ENCODE measurements at regions not wholly inside any gene's neighbourhood (a gene's known extent, or its start where the extent isn't known, plus 50 kb on each side); places are given as distances from the start of the nearest gene placed in this dataset.

DNA sequence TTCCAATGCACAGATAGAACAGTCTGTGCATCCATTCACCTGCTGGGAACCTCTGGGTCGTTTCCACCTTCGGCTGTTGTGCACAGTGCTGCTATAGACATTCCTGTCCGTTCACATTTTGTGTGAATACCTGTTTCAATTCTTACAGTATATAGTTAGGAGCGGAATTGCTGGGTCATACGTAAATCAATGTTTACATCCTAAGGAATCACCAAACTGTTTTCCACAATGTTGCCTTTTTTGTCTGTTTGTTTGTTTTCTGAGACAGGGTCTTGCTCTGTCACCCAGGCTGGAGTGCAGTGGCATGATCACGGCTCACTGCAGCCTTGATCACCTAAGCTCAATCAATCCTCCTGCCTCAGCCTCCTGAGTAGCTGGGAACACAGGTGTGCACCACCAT, 158.3 kb downstream of the CRYBB2 start:
- Histone ChIP-seq H3K18ac (ENCODE audit: low read length) (no peak overlapping the region), H2AK5ac (ENCODE audit: low read length) (no peak overlapping the region), H2BK5ac (ENCODE audit: low read depth, low read length, poor library complexity) (no peak overlapping the region), H3K79me1 (ENCODE audit: low read length) (no peaks in the 10 kb centered on the region), H3K9me3 (ENCODE audit: insufficient read depth, low read depth, low read length) (no peaks in the 10 kb centered on the region), H3K14ac (ENCODE audit: low read length) (no peak overlapping the region), H2BK120ac (ENCODE audit: insufficient read depth, low read length, poor library complexity) (no peak overlapping the region), H3K27me3 (ENCODE audit: insufficient read depth, low read length) (no peaks in the 10 kb centered on the region), H3K23ac (ENCODE audit: low read length) (no peak overlapping the region), H3K4me1 (ENCODE audit: control insufficient read depth in 1 of 2, insufficient read depth in 2 of 2, low read length in 2 of 2) (no peaks in the 10 kb centered on the region), H3K27ac (ENCODE audit: low read depth, low read length) (no peak overlapping the region), H3K4me3 (ENCODE audit: low read depth, low read length) (no peak overlapping the region), H2BK12ac (ENCODE audit: low read length) (no peak overlapping the region), H4K8ac (ENCODE audit: low read depth, low read length) (no peak overlapping the region), H3K4me2 (ENCODE audit: low read length) (no peak overlapping the region), H3K4ac (ENCODE audit: low read depth, low read length) (no peak overlapping the region), H3K9ac (ENCODE audit: low read length) (no peak overlapping the region), H4K91ac (ENCODE audit: low read depth, low read length) (no peak overlapping the region), H4K12ac (ENCODE audit: low read depth, low read length) (no peak overlapping the region), H3K79me2 (ENCODE audit: control insufficient read depth, insufficient read depth, low read length, poor library complexity) (no peaks in the 10 kb centered on the region), H3K36me3 (ENCODE audit: control insufficient read depth in 1 of 2, insufficient read depth in 2 of 2, low read length in 2 of 2) (peaks cover 0 to 8% of the 10 kb centered on the region in 2 experiments), H2AFZ (ENCODE audit: insufficient read depth, low read length, poor library complexity) (no peak overlapping the region)
- no peak for DNase-seq
- WGBS (ENCODE audit: extremely low coverage, insufficient coverage, insufficient read length): no CpG with 5 or more reads among the region's 6 CpGs

DNA sequence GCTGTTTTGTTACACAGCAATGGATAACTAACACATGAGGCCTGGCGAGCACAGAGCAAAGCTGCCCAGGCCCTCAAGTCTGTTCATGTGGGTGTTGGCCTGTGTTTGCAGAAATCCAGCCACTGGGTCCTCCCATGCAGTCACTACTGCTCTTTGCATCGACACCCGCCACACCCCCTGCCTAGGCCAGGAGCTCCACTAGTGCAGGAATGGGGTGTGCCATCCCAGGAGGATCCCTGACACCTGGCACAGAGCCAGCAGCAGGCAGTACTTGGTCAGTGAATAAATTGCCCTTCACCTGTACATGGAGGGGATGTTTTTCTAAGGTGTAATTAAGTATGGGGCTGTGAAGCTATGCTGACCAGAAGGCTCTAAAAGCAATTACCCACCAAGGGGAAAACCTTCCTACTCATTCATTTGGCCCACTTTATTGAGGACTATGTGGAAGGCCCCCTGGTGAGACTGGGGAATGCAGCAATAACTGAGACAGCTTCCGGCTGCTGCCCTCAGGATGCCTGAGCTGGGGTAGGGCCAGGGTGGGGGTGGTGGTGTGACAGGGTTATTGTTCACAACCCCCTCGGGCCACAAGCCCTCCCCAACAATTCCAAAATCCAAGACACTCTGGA, 160.8 kb downstream of the CRYBB2 start:
- Histone ChIP-seq H3K9me3 (ENCODE audit: insufficient read depth, low read depth, low read length) (peaks cover 2% of the 10 kb centered on the region), H3K79me1 (ENCODE audit: low read length) (no peaks in the 10 kb centered on the region), H3K4me2 (ENCODE audit: low read length) (no peak overlapping the region), H4K91ac (ENCODE audit: low read depth, low read length) (no peak overlapping the region), H2BK12ac (ENCODE audit: low read length) (no peak overlapping the region), H3K14ac (ENCODE audit: low read length) (no peak overlapping the region), H3K4ac (ENCODE audit: low read depth, low read length) (no peak overlapping the region), H3K36me3 (ENCODE audit: control insufficient read depth in 1 of 2, insufficient read depth in 2 of 2, low read length in 2 of 2) (peaks cover 0 to 5% of the 10 kb centered on the region in 2 experiments), H3K9ac (ENCODE audit: low read length) (no peak overlapping the region), H3K79me2 (ENCODE audit: control insufficient read depth, insufficient read depth, low read length, poor library complexity) (peaks cover 1% of the 10 kb centered on the region), H2AFZ (ENCODE audit: insufficient read depth, low read length, poor library complexity) (no peak overlapping the region), H3K27ac (ENCODE audit: low read depth, low read length) (no peak overlapping the region), H2BK120ac (ENCODE audit: insufficient read depth, low read length, poor library complexity) (no peak overlapping the region), H4K12ac (ENCODE audit: low read depth, low read length) (no peak overlapping the region), H4K8ac (ENCODE audit: low read depth, low read length) (no peak overlapping the region), H3K18ac (ENCODE audit: low read length) (no peak overlapping the region), H2BK5ac (ENCODE audit: low read depth, low read length, poor library complexity) (no peak overlapping the region), H3K4me1 (ENCODE audit: control insufficient read depth in 1 of 2, insufficient read depth in 2 of 2, low read length in 2 of 2) (no peaks in the 10 kb centered on the region), H3K4me3 (ENCODE audit: low read depth, low read length) (no peak overlapping the region), H3K23ac (ENCODE audit: low read length) (no peak overlapping the region), H3K27me3 (ENCODE audit: insufficient read depth, low read length) (no peaks in the 10 kb centered on the region), H2AK5ac (ENCODE audit: low read length) (no peak overlapping the region)
- no CpG with 5 or more reads among the region's 5 CpGs for WGBS (ENCODE audit: extremely low coverage, insufficient coverage, insufficient read length)
- DNase-seq: no peak

DNA sequence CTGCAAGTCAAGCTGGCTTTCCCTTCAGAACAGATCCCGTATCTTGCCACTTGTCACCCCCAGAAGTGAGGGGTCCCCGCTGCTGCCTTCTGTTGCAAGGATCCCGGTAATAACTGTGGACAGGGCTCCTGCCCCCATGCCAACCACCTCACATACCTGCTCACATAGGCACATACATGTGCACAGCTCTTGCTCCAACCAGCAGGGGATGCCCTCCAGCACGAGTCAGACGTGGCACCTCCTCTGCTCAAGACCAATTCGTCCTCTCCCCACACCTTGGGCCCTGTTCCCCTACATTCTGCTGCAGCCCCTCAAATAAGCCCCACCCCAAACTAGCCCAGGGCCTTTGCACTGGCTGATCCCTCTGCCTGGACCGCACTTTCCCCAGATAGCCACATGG, 163.3 kb downstream of the CRYBB2 start:
- Histone ChIP-seq H3K14ac (ENCODE audit: low read length) (no peak overlapping the region), H4K12ac (ENCODE audit: low read depth, low read length) (no peak overlapping the region), H3K4me1 (ENCODE audit: control insufficient read depth in 1 of 2, insufficient read depth in 2 of 2, low read length in 2 of 2) (peaks cover 0 to 4% of the 10 kb centered on the region in 2 experiments), H4K91ac (ENCODE audit: low read depth, low read length) (no peak overlapping the region), H2AFZ (ENCODE audit: insufficient read depth, low read length, poor library complexity) (no peak overlapping the region), H3K9ac (ENCODE audit: low read length) (no peak overlapping the region), H2AK5ac (ENCODE audit: low read length) (no peak overlapping the region), H3K27ac (ENCODE audit: low read depth, low read length) (no peak overlapping the region), H2BK5ac (ENCODE audit: low read depth, low read length, poor library complexity) (no peak overlapping the region), H3K23ac (ENCODE audit: low read length) (no peak overlapping the region), H3K4ac (ENCODE audit: low read depth, low read length) (no peak overlapping the region), H3K36me3 (ENCODE audit: control insufficient read depth in 1 of 2, insufficient read depth in 2 of 2, low read length in 2 of 2) (peaks cover 0 to 3% of the 10 kb centered on the region in 2 experiments), H4K8ac (ENCODE audit: low read depth, low read length) (no peak overlapping the region), H3K4me2 (ENCODE audit: low read length) (no peak overlapping the region), H3K9me3 (ENCODE audit: insufficient read depth, low read depth, low read length) (peaks cover 2% of the 10 kb centered on the region), H3K79me1 (ENCODE audit: low read length) (no peaks in the 10 kb centered on the region), H3K27me3 (ENCODE audit: insufficient read depth, low read length) (no peaks in the 10 kb centered on the region), H3K4me3 (ENCODE audit: low read depth, low read length) (no peak overlapping the region), H2BK120ac (ENCODE audit: insufficient read depth, low read length, poor library complexity) (no peak overlapping the region), H3K18ac (ENCODE audit: low read length) (no peak overlapping the region), H2BK12ac (ENCODE audit: low read length) (no peak overlapping the region), H3K79me2 (ENCODE audit: control insufficient read depth, insufficient read depth, low read length, poor library complexity) (peaks cover 1% of the 10 kb centered on the region)
- no CpG with 5 or more reads among the region's 7 CpGs for WGBS (ENCODE audit: extremely low coverage, insufficient coverage, insufficient read length)
- DNase-seq: no peak

DNA sequence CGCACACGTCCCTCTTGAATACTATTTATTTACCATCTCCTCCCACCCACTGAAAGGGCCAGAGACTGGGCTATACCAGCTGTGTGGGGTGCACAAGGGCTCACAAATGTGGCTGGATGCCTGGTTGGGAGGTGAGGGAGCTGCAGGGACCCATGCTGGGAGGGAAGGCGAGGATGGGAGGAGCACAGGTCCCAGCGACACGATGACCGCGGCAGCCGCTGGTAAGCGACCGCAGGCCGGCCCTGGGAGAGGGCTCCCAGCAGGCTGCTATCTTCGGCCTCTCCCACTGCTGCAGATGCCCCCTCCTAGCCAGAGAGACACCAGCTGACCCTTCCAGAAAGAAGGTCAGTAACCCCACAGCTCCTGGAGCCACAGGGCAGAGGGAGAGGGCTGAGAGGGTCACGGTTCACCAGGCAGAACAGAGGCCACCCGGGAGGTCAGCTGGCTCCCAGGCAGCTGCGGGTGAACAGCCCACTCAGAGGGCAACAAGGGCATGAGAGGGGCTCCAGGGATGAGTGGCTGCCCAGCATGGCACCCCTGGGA, 163.9 kb downstream of the CRYBB2 start:
- no peak overlapping the region for H3K27ac ChIP-seq (ENCODE audit: low read depth, low read length)
- H2BK120ac ChIP-seq (ENCODE audit: insufficient read depth, low read length, poor library complexity): no peak overlapping the region
- no peaks in the 10 kb centered on the region for H3K27me3 ChIP-seq (ENCODE audit: insufficient read depth, low read length)
- no peak overlapping the region for H3K9ac ChIP-seq (ENCODE audit: low read length)
- peaks cover 1% of the 10 kb centered on the region for H3K79me2 ChIP-seq (ENCODE audit: control insufficient read depth, insufficient read depth, low read length, poor library complexity)
- no peak overlapping the region for H2BK5ac ChIP-seq (ENCODE audit: low read depth, low read length, poor library complexity)
- peaks cover 2% of the 10 kb centered on the region for H3K9me3 ChIP-seq (ENCODE audit: insufficient read depth, low read depth, low read length)
- H2AK5ac ChIP-seq (ENCODE audit: low read length): no peak overlapping the region
- H3K36me3 ChIP-seq (ENCODE audit: control insufficient read depth in 1 of 2, insufficient read depth in 2 of 2, low read length in 2 of 2): peaks cover 0 to 3% of the 10 kb centered on the region in 2 experiments
- peaks cover 0 to 4% of the 10 kb centered on the region in 2 experiments for H3K4me1 ChIP-seq (ENCODE audit: control insufficient read depth in 1 of 2, insufficient read depth in 2 of 2, low read length in 2 of 2)
- DNase-seq: no peak
- H3K4me2 ChIP-seq (ENCODE audit: low read length): no peak overlapping the region
- H3K14ac ChIP-seq (ENCODE audit: low read length): no peak overlapping the region
- no peak overlapping the region for H4K91ac ChIP-seq (ENCODE audit: low read depth, low read length)
- H3K79me1 ChIP-seq (ENCODE audit: low read length): no peaks in the 10 kb centered on the region
- no peak overlapping the region for H3K4me3 ChIP-seq (ENCODE audit: low read depth, low read length)
- peak overlapping the region; percentile 54 for H3K18ac ChIP-seq (ENCODE audit: low read length)
- no peak overlapping the region for H4K12ac ChIP-seq (ENCODE audit: low read depth, low read length)
- H3K23ac ChIP-seq (ENCODE audit: low read length): no peak overlapping the region
- WGBS (ENCODE audit: extremely low coverage, insufficient coverage, insufficient read length): no CpG with 5 or more reads among the region's 15 CpGs
- no peak overlapping the region for H3K4ac ChIP-seq (ENCODE audit: low read depth, low read length)
- H2AFZ ChIP-seq (ENCODE audit: insufficient read depth, low read length, poor library complexity): no peak overlapping the region
- H4K8ac ChIP-seq (ENCODE audit: low read depth, low read length): no peak overlapping the region
- H2BK12ac ChIP-seq (ENCODE audit: low read length): no peak overlapping the region

Data from trophoblast cell (in vitro differentiated cells and primary cell).